HL-60 (cell line): ENCODE measurements at regions not wholly inside any gene's neighbourhood (a gene's known extent, or its start where the extent isn't known, plus 50 kb on each side); places are given as distances from the start of the nearest gene placed in this dataset.

Experiments used
- DNase-seq, 2 experiments: peaks; one replicate each; pipeline ENCODE4 v3.0.0-alpha.2; 2010 to 2020; ENCODE audit warnings: low read depth in 1 of 2, low spot score in 1 of 2
- H3K27ac ChIP-seq: fragments of 250-450 bp; sonication (Bioruptor Pico); replicated peaks from 2 replicates; pipeline ENCODE4 v1.5.1; 2020; ENCODE audit warnings: mild to moderate bottlenecking, moderate library complexity
- H3K27me3 ChIP-seq: fragments of 250-450 bp; sonication (Bioruptor Pico); 2 replicates; pipeline ENCODE4 v1.5.1; 2021; ENCODE audit warnings: mild to moderate bottlenecking, moderate library complexity; ENCODE audit not compliant: insufficient read depth, poor library complexity, severe bottlenecking
- H3K4me3 ChIP-seq: replicated peaks from 2 replicates; pipeline ENCODE4 v1.5.1; 2011; ENCODE audit warnings: mild to moderate bottlenecking, control low read depth, low read length; ENCODE audit not compliant: insufficient read depth
- GABPA ChIP-seq: IDR thresholded peaks from 2 replicates; pipeline ENCODE4 v1.6.1; 2012; ENCODE audit warnings: low read depth
- POLR2AphosphoS5 ChIP-seq: IDR thresholded peaks from 2 replicates; pipeline ENCODE4 v1.6.1; 2012; ENCODE audit warnings: low read depth
- REST ChIP-seq: IDR thresholded peaks from 2 replicates; pipeline ENCODE4 v1.6.1; 2012; ENCODE audit warnings: low read depth; ENCODE audit not compliant: insufficient replicate concordance
- SPI1 ChIP-seq: IDR thresholded peaks from 2 replicates; pipeline ENCODE4 v1.6.1; 2012; ENCODE audit warnings: low read depth, mild to moderate bottlenecking, borderline replicate concordance
- TF ChIP-seq, protein P1 (sequence below): IDR thresholded peaks from one replicate; pipeline ENCODE4 v1.5.1; 2011; ENCODE audit warnings: low read length, control low read depth, inconsistent platforms; ENCODE audit not compliant: insufficient read depth

GRCh38 chr11:23413057-23413456, 552.8 kb upstream of the CCDC179 start:
- no peaks in the 10 kb centered on the region for H3K27me3 ChIP-seq

GRCh38 chr11:23423104-23423503, 562.8 kb upstream of the CCDC179 start:
- DNase-seq: no peak
- TF ChIP-seq, protein P1, sequence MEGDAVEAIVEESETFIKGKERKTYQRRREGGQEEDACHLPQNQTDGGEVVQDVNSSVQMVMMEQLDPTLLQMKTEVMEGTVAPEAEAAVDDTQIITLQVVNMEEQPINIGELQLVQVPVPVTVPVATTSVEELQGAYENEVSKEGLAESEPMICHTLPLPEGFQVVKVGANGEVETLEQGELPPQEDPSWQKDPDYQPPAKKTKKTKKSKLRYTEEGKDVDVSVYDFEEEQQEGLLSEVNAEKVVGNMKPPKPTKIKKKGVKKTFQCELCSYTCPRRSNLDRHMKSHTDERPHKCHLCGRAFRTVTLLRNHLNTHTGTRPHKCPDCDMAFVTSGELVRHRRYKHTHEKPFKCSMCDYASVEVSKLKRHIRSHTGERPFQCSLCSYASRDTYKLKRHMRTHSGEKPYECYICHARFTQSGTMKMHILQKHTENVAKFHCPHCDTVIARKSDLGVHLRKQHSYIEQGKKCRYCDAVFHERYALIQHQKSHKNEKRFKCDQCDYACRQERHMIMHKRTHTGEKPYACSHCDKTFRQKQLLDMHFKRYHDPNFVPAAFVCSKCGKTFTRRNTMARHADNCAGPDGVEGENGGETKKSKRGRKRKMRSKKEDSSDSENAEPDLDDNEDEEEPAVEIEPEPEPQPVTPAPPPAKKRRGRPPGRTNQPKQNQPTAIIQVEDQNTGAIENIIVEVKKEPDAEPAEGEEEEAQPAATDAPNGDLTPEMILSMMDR: no peak
- no peak for TF ChIP-seq REST
- no peak for TF ChIP-seq POLR2AphosphoS5
- no peak for TF ChIP-seq SPI1
- TF ChIP-seq GABPA: no peak
- Histone ChIP-seq H3K4me3 (no peak overlapping the region), H3K27ac (no peak overlapping the region), H3K27me3 (no peaks in the 10 kb centered on the region)

More at GRCh38 chr11:23413057-23413456, 552.8 kb upstream of the CCDC179 start:
- Histone ChIP-seq H3K27ac (no peak overlapping the region), H3K4me3 (no peak overlapping the region)
- no peak for DNase-seq
- TF ChIP-seq POLR2AphosphoS5: no peak
- no peak for TF ChIP-seq GABPA
- TF ChIP-seq REST: no peak
- TF ChIP-seq SPI1: no peak
- TF ChIP-seq, protein P1: no peak

DNA sequence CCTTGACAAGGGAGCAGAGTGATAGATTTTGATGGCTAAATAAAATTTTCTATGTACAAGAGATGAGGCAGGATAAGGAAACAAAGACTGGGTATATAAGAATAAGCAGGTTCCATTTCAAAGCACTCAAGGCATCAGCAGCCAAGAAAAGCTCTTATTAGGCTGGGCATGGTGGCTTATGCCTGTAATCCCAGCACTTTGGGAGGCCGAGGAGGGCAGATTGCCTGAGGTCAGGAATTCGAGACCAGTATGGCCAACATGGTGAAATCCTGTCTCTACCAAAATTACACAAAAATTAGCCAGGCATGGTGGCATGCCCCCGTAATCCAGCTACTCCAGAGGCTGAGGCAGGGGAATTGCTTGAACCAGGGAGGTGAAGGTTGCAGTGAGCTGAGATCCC, 563.4 kb upstream of the CCDC179 start:
- H3K27me3 ChIP-seq: no peaks in the 10 kb centered on the region
- H3K4me3 ChIP-seq: no peak overlapping the region
- H3K27ac ChIP-seq: no peak overlapping the region
- TF ChIP-seq, protein P1: no peak
- TF ChIP-seq REST: no peak
- no peak for TF ChIP-seq POLR2AphosphoS5
- TF ChIP-seq SPI1: no peak
- TF ChIP-seq GABPA: no peak
- no peak for DNase-seq
